GOT3 (cell line): ENCODE measurements at regions not wholly inside any gene's neighbourhood (a gene's known extent, or its start where the extent isn't known, plus 50 kb on each side); places are given as distances from the start of the nearest gene placed in this dataset.
"Not testable (repeated sequence)": the region's sequence is repeated elsewhere in the genome, so short reads cannot be mapped to it uniquely, and the experiment has no call there.

Experiments used
- DNase-seq: peaks from one replicate; lab custom pipeline; 2025; ENCODE audit warnings: mixed read lengths; lab: John Stamatoyannopoulos, UW

DNA sequence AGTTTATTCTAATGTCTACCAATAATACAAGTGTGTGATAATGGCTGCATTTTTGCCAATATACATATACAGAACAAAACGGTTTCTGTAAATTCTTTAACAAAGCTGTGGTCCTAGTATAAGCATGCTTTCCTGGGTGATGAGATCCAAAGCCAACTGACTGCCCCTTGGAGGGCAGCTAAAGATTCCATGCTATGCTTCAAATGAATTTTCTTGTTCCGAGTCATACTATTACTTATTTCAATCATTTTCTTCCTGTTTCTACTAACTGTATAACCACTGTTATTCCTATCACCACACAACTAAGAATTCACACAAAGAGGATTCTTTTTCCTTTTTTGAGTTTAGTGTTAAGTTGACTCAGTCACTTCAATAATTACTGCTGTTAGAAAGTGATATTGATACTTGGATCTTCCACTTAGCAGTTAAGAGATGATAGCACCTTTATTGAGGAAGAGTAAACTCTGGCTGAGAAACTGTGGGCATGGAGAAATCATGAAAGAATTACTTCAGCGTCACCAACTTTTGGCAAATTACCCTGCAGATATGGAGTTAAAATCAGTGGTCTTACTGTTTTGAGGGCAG lies 197.5 kb downstream of the ARL4A start:
- no peak for DNase-seq

GRCh38 chr7:12888717-12889116 lies 201.3 kb downstream of the ARL4A start:
- no peak for DNase-seq

- DNase-seq: no peak
Observed at GRCh38 chr7:12889391-12889790, 202.0 kb downstream of the ARL4A start.

- DNase-seq: no peak
Observed at GRCh38 chr7:12890586-12890985, 203.2 kb downstream of the ARL4A start.

GRCh38 chr7:12893292-12893691 lies 205.9 kb downstream of the ARL4A start:
- no peak for DNase-seq

DNA sequence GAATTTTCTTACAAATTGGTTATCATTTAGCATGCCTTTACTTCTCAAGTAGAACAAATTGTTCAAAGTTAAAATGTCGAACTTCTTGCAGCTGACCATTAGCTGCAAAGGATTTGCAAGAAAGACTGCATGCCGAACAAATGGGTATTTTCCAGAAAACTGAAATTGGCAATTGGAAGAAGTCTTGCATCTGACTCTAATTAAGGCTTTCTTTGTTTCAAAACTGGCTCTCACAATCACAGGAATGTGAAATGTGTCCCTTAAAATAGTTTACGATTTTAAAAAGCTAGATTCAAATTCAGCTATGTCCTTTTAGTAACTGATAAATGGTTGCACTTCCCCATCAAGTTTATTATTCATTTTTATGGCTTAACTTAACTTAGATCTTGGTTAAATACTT lies 207.9 kb downstream of the ARL4A start:
- DNase-seq: no peak

- DNase-seq: no peak
Observed at GRCh38 chr7:12896316-12896715, 208.9 kb downstream of the ARL4A start.

GRCh38 chr7:12898004-12898403 lies 210.6 kb downstream of the ARL4A start:
- DNase-seq: no peak

GRCh38 chr7:12898620-12899019 lies 211.2 kb downstream of the ARL4A start:
- no peak for DNase-seq

GRCh38 chr7:12905671-12906070 lies 218.2 kb downstream of the ARL4A start:
- no peak for DNase-seq

DNA sequence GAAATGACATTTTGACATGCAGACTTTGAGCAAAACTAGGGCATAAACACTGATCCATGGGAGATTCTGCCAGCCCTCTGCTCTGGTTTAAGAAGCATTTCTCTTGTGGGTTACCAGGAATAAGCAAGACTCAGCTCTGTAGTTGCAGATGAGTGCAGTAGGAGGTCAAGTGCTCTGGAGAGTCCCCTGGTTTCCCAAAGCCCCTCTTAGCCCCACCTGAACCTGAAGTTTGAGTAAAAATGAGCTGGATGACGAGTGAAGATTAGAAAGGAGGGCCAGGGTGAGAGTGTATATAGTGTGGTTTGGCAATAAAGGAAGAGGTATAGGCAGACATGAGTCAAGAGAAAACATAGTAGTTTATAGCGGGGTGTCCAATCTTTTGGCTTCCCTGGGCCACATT lies 220.3 kb downstream of the ARL4A start:
- DNase-seq: no peak

- DNase-seq: no peak
Observed at GRCh38 chr7:12909483-12909882, 222.1 kb downstream of the ARL4A start.

GRCh38 chr7:12911053-12911452 lies 223.6 kb downstream of the ARL4A start:
- DNase-seq: no peak

GRCh38 chr7:12913002-12913401 lies 225.6 kb downstream of the ARL4A start:
- no peak for DNase-seq

DNA sequence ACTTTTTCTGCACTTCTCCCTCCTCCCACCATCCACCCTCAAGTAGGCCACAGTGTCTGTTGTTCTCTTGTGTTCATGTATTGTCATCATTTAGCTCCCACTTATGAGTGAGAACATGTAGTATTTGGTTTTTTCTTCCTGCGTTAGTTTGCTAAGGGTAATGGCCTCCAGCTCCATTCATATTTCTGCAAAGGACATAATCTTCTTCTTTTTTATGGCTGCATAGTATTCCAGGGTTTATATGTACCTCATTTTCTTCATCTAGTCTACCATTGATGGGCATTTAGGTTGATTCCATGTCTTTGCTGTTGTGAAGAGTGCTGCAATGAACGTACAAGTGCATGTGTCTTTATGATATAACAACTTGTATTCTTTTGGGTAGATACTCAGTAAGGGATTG lies 230.4 kb downstream of the ARL4A start:
- no peak for DNase-seq

DNA sequence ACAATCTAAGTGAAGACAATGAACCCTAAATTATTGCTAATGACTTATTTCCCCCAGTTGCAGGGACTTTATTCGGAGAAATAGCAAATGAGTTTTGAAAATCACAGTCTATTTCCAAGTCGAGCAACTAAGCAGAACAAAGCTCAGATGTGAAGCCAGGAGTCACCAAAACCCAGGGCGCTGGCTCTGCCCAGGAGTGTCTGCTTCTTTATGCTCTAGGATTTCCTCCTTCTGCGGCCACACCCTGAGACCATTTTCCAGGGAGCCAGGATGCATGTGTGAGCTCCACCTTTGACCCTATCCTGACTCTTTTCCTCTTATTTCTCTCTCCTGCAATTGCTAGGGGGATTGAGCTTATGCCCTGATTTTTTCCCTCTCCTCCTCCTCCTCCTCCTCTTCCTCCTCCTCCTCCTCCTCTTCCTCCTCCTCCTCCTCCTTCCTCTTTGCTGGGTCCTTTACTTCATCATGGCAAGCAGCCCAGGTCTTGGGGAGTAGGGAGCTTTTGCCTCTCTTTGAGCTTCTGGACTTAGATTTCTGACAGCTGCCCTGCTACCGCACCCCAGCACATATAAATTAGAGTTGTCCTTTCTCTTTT lies 234.4 kb downstream of the ARL4A start:
- DNase-seq: no peak

DNA sequence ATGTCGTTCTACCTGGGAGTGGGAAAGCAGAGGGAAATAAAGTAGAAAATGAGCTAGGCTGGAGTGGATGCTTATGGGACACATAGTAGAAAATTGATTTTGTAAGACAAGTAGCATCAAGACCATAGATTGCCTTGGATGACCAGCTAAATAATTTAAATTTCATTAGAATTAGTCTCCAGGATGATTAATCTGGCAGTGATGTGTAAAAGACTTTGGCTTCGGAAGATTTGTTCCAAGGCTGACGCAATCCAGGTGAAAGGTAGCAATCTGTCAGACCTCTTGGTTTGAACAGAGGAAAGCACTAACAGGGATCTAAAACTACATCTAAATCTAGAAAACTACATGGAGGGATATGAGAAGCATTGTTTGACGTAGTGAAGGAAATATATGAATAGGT lies 236.5 kb downstream of the ARL4A start:
- no peak for DNase-seq

GRCh38 chr7:12926206-12926605 lies 238.8 kb downstream of the ARL4A start:
- no peak for DNase-seq

DNA sequence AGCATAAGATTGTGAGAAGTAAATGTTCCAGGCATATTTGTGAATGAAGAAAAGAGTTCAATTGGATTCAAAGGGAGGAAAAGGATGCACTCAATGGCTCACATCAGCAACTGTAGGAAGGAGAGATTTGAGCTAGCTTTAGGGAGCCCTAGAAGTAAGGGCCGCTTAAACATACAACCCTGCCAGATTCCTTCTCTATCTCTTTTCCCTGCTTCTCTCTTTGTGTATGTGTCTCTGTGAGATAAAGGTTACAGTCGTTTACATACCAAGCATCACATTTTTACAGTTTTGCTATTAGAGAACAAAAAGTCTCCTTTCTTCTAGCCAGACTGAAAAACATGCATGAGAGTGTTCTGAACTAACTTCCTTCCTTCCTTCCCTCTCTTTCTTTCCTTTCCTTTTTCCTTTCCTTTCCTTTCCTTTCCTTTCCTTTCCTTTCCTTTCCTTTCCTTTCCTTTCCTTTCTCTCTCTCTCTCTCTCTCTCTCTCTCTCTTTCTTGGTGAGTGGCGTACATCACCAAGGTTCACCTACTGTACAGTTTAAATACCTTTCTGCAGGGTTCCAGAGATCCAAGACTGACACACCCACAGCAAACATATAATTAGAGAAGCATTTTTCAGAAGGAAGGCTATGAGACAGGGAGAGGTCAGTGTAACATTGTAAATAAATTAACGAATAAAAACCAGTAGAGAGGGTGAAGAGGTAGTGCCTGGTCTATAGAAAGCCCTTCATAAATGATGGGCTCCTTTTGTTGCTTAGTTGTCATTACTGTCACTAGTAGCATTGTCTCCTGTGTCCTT lies 240.4 kb downstream of the ARL4A start:
- no peak for DNase-seq

DNA sequence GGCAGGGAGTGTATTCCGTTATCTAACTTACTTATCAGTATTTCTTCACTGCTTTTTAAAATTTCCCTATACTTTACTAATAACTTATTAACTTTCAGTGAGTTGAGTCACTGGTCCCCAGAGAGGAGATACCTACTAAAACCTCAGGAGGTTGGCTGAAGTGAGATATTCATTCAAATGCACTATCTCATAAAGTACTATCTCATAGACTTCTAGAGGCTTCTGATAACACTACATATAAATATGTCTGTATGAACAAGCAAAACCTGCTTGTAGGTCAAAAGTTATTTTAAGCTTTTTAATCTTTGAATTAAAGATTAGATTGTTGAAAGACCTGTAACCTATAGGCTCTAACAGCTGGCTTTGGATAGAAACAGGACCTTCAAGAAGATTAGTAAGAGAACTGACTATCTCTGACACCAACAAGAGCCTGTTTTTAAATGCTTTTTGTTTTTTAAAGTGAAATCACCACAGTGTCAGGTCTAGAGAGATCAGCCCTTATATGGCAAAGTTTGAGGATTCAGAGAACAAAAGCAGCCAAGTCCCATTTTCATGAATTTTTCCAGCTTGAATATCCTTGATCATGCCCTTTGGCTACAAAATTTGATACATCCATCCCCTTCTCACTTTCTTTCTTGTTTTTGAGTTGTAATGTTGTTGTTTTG lies 242.2 kb downstream of the ARL4A start:
- DNase-seq: no peak

GRCh38 chr7:12930534-12930933 lies 243.1 kb downstream of the ARL4A start:
- no peak for DNase-seq

DNA sequence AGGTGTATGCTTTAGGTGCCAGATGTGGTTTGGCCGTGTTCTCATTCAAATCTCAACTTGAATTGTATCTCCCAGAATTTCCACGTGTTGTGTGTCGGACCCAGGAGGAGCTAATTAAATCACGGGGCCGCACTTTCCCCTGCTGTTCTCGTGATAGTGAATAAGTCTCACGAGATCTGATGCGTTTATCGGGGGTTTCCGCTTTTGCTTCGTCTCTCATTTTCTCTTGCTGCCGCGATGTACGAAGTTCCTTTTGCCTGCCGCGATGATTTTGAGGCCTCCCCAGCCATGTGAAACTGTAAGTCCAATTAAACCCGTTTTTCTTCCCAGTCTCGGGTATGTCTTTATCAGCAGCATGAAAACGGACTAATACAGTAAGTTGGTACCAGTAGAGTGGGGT lies 244.0 kb downstream of the ARL4A start:
- not testable (repeated sequence) for DNase-seq

DNA sequence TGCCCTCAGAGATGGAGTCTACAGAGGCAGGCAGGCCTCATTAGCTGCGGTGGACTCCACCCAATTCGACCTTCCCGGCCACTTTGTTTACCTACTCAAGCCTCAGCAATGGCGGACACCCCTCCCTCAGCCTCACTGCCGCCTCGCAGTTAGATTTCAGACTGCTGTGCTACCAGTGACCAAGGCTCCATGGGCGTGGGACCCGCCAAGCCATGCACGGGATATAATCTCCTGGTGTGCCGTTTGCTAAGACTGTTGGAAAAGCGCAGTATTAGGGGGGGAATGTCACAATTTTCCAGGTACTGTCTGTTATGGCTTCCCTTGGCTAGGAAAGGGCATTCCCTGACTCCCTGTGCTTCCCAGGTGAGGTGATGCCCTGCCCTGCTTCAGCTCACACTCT lies 252.3 kb downstream of the ARL4A start:
- no peak for DNase-seq
